ENCODE measurements at regions not wholly inside any gene's neighbourhood (a gene's known extent, or its start where the extent isn't known, plus 50 kb on each side); places are given as distances from the start of the nearest gene placed in this dataset.

DNA sequence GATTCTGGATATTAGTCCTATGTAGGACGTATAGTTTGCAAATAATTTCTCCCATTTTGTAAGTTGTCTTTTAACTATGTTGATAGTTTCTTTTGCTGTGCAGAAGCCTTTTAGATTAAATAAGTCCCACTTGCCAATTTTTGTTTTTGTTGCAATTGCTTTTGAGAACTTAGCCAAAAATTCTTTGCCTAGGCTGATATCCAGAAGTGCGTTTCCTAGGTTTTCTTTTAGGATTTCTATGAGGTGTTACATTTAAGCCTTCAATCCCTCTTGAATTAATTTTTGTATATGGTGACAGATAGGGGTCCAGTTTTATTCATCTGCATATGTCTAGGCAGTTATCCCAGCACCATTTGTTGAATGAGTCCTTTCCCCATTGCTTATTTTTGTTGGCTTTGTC, 264.4 kb upstream of the OR4E1 start:
- DNase-seq (ENCODE audit: insufficient read length, low spot score) (no peak), FAIRE-seq (no peak)
- no peak for TF ChIP-seq POLR2A (IDR thresholded peaks at IDR 0.05; ENCODE audit: low read depth, low read length)
- TF ChIP-seq PAX5 (IDR thresholded peaks at IDR 0.05; ENCODE audit: insufficient read depth, low read length, severe bottlenecking): no peak
- TF ChIP-seq TAF1 (IDR thresholded peaks at IDR 0.05; ENCODE audit: low read depth, low read length): no peak
- no peak for TF ChIP-seq SPI1 (IDR thresholded peaks at IDR 0.05; ENCODE audit: low read depth, low read length)
- no peak for TF ChIP-seq POLR2AphosphoS5 (IDR thresholded peaks at IDR 0.05; ENCODE audit: low read depth, low read length)
- TF ChIP-seq POU2F2 (IDR thresholded peaks at IDR 0.05; ENCODE audit: low read depth, low read length): no peak

DNA sequence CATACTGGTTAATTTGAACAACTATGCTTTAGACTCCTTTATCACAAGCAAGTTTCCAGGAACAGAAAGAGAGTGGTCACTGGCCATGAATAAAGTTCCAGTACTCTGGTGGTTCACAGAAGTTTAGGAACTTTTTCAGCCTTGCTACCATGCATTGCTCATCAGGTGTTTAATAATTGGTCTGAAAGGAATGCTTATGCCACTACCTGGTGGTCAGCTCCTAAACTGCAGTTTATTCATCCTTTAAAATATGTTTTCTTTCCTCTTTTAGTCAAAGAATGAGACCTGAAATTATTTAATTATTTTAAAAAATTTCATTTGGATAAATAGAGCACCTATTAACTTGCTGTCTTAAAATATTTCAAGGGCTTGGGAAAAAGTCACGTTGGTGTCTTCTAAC, 260.1 kb upstream of the OR4E1 start:
- TF ChIP-seq PAX5 (IDR thresholded peaks at IDR 0.05; ENCODE audit: insufficient read depth, low read length, severe bottlenecking): no peak
- no peak for DNase-seq (ENCODE audit: insufficient read length, low spot score)
- no peak for FAIRE-seq

DNA sequence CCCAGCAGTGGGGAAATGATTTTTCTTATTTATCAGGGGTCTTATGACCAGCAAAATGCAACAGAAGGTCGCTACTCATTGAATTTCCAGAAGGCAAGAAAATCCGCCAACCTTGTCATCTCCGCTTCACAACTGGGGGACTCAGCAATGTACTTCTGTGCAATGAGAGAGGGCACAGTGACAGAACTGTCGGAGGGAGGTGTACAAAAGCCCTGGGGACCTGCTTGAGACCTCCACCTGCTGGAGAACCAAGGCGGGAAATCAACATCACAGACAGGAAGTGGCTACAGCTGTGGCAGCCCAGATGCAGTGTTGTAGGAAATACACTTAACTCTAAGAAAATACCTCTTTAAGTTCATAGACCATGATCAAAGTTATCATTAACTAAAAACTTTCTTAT, 250.9 kb upstream of the OR4E1 start:
- TF ChIP-seq PAX5 (IDR thresholded peaks at IDR 0.05; ENCODE audit: insufficient read depth, low read length, severe bottlenecking) (no peak), POLR2A (IDR thresholded peaks at IDR 0.05; ENCODE audit: low read depth, low read length) (no peak), TAF1 (IDR thresholded peaks at IDR 0.05; ENCODE audit: low read depth, low read length) (no peak), POLR2AphosphoS5 (IDR thresholded peaks at IDR 0.05; ENCODE audit: low read depth, low read length) (no peak), SPI1 (IDR thresholded peaks at IDR 0.05; ENCODE audit: low read depth, low read length) (0 out of 2 replicates have a peak, but pooled peaks have one; percentile 19), POU2F2 (IDR thresholded peaks at IDR 0.05; ENCODE audit: low read depth, low read length) (no peak)
- FAIRE-seq: peak; percentile 58
- DNase-seq (ENCODE audit: insufficient read length, low spot score): no peak

DNA sequence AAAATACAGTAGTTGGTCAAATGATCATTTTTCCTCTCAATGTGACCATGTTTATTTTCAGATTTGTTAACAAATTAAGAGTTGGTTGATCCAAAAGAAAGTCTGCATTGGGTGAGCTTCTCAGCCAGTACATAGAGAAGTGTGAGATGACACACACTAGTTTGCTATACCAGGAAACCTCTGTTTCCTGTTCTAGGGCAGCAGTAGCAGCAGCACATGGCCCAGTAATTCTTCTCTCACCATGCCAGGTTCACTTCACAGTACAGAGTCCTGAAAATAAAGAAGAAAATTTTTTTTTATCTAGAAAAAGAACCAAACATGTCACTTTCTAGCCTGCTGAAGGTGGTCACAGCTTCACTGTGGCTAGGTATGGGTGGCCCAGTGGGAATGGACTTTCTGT, 250.2 kb upstream of the OR4E1 start:
- no peak for FAIRE-seq
- no peak for TF ChIP-seq PAX5 (IDR thresholded peaks at IDR 0.05; ENCODE audit: insufficient read depth, low read length, severe bottlenecking)
- no peak for TF ChIP-seq POU2F2 (IDR thresholded peaks at IDR 0.05; ENCODE audit: low read depth, low read length)
- no peak for TF ChIP-seq SPI1 (IDR thresholded peaks at IDR 0.05; ENCODE audit: low read depth, low read length)
- no peak for TF ChIP-seq TAF1 (IDR thresholded peaks at IDR 0.05; ENCODE audit: low read depth, low read length)
- TF ChIP-seq POLR2A (IDR thresholded peaks at IDR 0.05; ENCODE audit: low read depth, low read length): no peak
- no peak for TF ChIP-seq POLR2AphosphoS5 (IDR thresholded peaks at IDR 0.05; ENCODE audit: low read depth, low read length)
- DNase-seq (ENCODE audit: insufficient read length, low spot score): no peak

DNA sequence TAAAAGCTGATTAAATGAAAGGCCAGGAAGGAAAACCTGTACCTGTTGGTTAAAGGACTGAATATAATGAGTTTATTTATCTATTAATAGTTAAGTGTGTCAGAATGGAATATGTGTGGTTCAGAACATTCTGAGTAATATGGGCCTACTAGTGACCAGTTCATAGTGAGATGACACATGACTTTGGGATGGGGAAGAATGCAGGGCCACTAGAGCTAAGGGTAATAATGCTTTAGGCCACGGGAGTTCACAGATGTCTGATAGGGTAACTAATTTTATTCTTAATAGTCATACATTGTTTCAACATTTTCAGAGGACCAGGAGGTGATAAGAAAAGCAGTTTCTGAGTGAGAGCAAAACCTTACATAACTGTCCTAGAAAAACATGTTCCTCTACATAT, 247.8 kb upstream of the OR4E1 start:
- DNase-seq (ENCODE audit: insufficient read length, low spot score) (no peak), FAIRE-seq (no peak)
- no peak for TF ChIP-seq SPI1 (IDR thresholded peaks at IDR 0.05; ENCODE audit: low read depth, low read length)
- no peak for TF ChIP-seq PAX5 (IDR thresholded peaks at IDR 0.05; ENCODE audit: insufficient read depth, low read length, severe bottlenecking)
- no peak for TF ChIP-seq POU2F2 (IDR thresholded peaks at IDR 0.05; ENCODE audit: low read depth, low read length)
- TF ChIP-seq POLR2AphosphoS5 (IDR thresholded peaks at IDR 0.05; ENCODE audit: low read depth, low read length): no peak
- TF ChIP-seq POLR2A (IDR thresholded peaks at IDR 0.05; ENCODE audit: low read depth, low read length): no peak
- TF ChIP-seq TAF1 (IDR thresholded peaks at IDR 0.05; ENCODE audit: low read depth, low read length): no peak

DNA sequence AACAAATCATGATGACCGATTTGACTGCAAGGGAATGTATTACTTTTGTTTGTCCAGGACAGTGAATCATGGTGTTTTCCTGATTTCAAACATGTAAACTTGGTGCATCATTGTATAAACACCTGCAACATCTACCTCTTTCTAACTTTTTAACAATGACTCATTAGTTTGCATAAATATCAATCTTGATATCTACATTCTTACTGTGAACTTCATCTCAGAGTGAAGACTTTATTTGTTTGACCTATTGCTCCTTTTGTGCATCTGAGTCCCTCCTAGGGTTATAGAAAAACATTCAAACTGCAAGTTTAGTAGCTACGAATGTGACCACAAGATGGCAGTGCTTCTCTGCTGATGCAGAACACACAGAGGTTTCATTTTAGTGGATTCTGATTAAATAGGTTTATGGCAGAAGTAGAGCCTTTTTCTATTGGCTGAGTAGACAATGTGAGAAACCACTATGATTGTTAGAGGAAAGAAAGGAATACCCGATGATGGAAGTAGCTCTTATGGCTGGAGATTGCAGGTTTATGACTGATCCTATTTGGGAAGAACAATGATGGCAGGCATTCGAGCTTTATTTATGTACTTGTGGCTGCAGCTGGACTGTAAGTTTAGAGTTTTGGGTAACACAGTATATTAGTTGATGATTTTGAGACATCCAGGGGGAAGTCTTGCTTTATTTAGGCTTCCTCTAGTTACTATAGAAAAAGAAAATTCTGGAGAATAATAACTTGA, 244.2 kb upstream of the OR4E1 start:
- no peak for DNase-seq (ENCODE audit: insufficient read length, low spot score)
- peak; percentile 74 for FAIRE-seq
- TF ChIP-seq SPI1 (IDR thresholded peaks at IDR 0.05; ENCODE audit: low read depth, low read length) (no peak), POU2F2 (IDR thresholded peaks at IDR 0.05; ENCODE audit: low read depth, low read length) (no peak), PAX5 (IDR thresholded peaks at IDR 0.05; ENCODE audit: insufficient read depth, low read length, severe bottlenecking) (no peak), POLR2AphosphoS5 (IDR thresholded peaks at IDR 0.05; ENCODE audit: low read depth, low read length) (no peak), TAF1 (IDR thresholded peaks at IDR 0.05; ENCODE audit: low read depth, low read length) (no peak), POLR2A (IDR thresholded peaks at IDR 0.05; ENCODE audit: low read depth, low read length) (no peak)

DNA sequence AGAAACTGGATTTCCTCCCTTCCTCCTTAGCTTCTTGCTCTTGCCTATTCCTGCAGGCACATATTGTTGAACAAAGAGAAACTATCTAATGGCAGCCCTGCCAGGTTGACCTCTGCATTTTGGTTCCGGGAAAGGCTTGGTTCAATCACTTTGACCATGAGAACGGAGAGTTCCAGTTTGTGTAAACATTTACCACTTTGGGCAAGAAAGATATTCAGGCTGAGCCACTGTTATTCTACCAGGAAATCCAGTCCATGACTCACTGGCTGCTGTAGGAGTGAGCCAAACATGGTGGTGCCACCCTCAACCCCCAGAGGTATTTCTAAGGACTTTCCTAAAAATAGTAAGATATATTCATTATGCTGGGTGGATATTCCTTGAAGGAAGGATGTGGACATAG, 242.2 kb upstream of the OR4E1 start:
- TF ChIP-seq POLR2AphosphoS5 (IDR thresholded peaks at IDR 0.05; ENCODE audit: low read depth, low read length) (no peak), POU2F2 (IDR thresholded peaks at IDR 0.05; ENCODE audit: low read depth, low read length) (no peak), TAF1 (IDR thresholded peaks at IDR 0.05; ENCODE audit: low read depth, low read length) (no peak)
- no peak for FAIRE-seq
- no peak for DNase-seq (ENCODE audit: insufficient read length, low spot score)

DNA sequence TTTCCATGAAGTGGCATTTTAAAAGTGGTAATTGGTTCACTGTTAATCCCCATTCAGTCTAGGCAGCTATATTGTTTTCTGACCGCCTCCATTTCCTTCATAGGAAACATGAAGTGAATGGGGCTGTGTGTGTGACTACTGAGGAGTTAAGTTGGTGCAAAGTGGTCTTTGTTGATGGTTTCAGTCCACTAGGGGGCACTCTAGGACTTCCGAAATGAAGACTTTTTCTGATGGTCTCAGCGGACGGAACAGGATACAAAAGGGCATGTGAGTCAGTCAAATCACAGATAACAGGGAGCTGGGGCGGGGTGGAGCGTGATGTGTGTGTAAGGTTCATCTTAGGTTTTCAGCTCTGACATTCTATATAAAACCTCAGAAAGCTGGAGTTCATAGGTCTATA, 240.1 kb upstream of the OR4E1 start:
- DNase-seq (ENCODE audit: insufficient read length, low spot score) (no peak), FAIRE-seq (peak; percentile 61)
- TF ChIP-seq POLR2AphosphoS5 (IDR thresholded peaks at IDR 0.05; ENCODE audit: low read depth, low read length) (no peak), PAX5 (IDR thresholded peaks at IDR 0.05; ENCODE audit: insufficient read depth, low read length, severe bottlenecking) (no peak), SPI1 (IDR thresholded peaks at IDR 0.05; ENCODE audit: low read depth, low read length) (no peak), POU2F2 (IDR thresholded peaks at IDR 0.05; ENCODE audit: low read depth, low read length) (no peak), TAF1 (IDR thresholded peaks at IDR 0.05; ENCODE audit: low read depth, low read length) (no peak), POLR2A (IDR thresholded peaks at IDR 0.05; ENCODE audit: low read depth, low read length) (no peak)

DNA sequence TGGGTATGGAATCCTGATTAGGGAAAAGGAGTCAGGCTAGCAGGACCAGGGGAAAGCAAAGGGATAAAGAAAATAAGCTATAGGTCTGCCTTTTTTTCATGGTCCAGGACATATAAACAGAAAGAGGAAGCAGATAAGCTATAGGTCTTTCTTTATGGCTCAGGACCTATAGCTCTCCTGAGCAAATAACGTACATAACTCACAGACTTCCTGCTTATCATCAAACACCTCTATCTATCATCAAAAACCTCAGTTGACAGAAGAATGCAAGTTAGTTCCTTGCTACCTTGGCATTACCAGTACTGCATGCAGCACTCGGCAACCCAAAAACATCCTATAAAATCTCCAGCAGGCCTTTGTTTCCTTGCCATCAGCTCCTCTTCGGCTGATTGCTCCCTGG, 238.7 kb upstream of the OR4E1 start:
- DNase-seq (ENCODE audit: insufficient read length, low spot score) (no peak), FAIRE-seq (no peak)
- TF ChIP-seq PAX5 (IDR thresholded peaks at IDR 0.05; ENCODE audit: insufficient read depth, low read length, severe bottlenecking) (no peak), POLR2AphosphoS5 (IDR thresholded peaks at IDR 0.05; ENCODE audit: low read depth, low read length) (no peak), POLR2A (IDR thresholded peaks at IDR 0.05; ENCODE audit: low read depth, low read length) (no peak), TAF1 (IDR thresholded peaks at IDR 0.05; ENCODE audit: low read depth, low read length) (no peak), POU2F2 (IDR thresholded peaks at IDR 0.05; ENCODE audit: low read depth, low read length) (no peak), SPI1 (IDR thresholded peaks at IDR 0.05; ENCODE audit: low read depth, low read length) (no peak)

DNA sequence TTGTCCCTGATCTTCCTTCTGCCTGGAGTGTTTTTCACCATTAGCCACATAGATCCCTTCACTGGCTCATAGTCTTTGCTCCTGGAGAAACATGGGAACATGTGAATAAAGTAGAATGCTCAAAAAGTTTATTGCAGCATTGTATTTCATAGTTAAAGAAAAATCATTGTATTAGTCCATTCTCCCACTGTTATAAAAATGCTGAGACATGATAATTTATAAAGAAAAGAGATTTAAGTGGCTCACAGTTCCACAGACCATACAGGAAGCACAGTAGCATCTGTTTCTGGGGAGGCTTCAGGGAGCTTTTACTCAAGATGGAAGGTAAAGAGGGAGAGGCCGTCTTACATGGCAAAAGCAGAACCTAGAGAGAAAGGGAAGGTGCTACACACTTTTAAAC, 238.3 kb upstream of the OR4E1 start:
- FAIRE-seq (no peak), DNase-seq (ENCODE audit: insufficient read length, low spot score) (no peak)
- TF ChIP-seq POU2F2 (IDR thresholded peaks at IDR 0.05; ENCODE audit: low read depth, low read length) (no peak), POLR2A (IDR thresholded peaks at IDR 0.05; ENCODE audit: low read depth, low read length) (no peak), SPI1 (IDR thresholded peaks at IDR 0.05; ENCODE audit: low read depth, low read length) (no peak), POLR2AphosphoS5 (IDR thresholded peaks at IDR 0.05; ENCODE audit: low read depth, low read length) (no peak), PAX5 (IDR thresholded peaks at IDR 0.05; ENCODE audit: insufficient read depth, low read length, severe bottlenecking) (no peak), TAF1 (IDR thresholded peaks at IDR 0.05; ENCODE audit: low read depth, low read length) (no peak)
